HG02973 (cell line): ENCODE measurements at regions not wholly inside any gene's neighbourhood (a gene's known extent, or its start where the extent isn't known, plus 50 kb on each side); places are given as distances from the start of the nearest gene placed in this dataset.
"Not testable (repeated sequence)": the region's sequence is repeated elsewhere in the genome, so short reads cannot be mapped to it uniquely, and the experiment has no call there.

Experiments used
- ATAC-seq: cut with Tn5 transposase; IDR thresholded peaks from one replicate; pipeline ENCODE4 v1.9.1; 2021; ENCODE audit warnings: moderate library complexity; ENCODE audit not compliant: unreplicated experiment

GRCh38 chr5:100641833-100642232 lies 106.7 kb downstream of the FAM174A start:
- no peak for ATAC-seq

GRCh38 chr5:100643473-100643872 lies 108.3 kb downstream of the FAM174A start:
- no peak for ATAC-seq

DNA sequence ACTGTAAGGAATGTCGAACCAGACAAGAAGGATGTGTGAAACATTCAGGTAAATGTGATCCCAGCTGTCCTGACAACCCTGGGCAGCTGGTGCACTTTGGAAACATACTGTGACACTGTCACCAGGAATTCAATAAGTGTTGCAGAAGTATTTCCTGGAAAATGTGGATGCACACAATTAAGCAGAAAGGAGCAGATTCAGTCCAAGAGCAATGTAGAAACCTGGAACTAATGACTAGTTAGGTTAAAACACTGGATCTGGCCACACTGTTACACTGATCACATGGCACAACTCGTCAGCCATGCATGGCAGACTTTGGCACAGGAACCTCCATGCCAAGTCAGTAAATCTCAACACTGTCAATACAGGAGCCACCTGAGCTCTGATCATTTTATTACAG lies 109.0 kb downstream of the FAM174A start:
- ATAC-seq = no peak

GRCh38 chr5:100644776-100645175 lies 109.6 kb downstream of the FAM174A start:
- ATAC-seq = no peak

DNA sequence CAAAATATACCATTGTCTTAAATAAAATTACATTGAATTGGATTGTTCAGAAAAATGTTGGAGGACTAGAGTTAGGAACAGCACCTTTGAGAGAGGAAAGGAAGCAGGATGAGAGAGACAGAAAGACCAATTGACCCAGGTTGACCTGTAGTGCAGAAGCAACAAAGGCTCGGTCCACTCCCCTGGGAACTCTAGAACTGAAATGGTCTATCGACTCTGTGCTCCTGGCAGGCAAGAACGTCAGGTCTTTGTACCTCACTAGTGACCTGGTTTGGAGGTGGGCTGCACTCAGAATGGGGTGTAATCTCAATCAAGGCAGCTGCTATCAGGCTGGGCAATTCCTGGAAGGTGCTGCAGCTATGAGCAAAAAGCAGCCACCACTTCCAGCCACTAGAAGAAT lies 110.8 kb downstream of the FAM174A start:
- ATAC-seq = no peak

DNA sequence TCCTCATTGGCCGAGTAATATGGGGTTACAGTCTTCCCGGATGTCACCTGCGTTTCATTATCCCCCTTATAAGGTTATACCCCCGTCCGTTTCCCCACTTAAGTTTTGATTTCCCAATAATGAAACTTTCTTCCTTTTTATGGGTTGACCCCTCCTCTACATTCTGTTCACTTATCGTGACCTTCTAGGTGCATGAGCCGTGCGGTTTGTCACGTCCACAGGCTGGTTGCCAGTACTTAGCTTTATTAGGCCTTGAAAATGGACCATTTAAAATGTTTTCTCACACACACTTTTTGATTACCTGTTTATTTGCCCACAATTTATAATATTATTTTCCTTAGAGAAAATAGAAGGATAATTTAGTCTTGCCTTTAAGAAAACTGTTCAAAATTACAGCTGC lies 111.5 kb downstream of the FAM174A start:
- ATAC-seq = no peak

GRCh38 chr5:100647461-100648230 lies 112.5 kb downstream of the FAM174A start:
- peak; percentile 57 for ATAC-seq

DNA sequence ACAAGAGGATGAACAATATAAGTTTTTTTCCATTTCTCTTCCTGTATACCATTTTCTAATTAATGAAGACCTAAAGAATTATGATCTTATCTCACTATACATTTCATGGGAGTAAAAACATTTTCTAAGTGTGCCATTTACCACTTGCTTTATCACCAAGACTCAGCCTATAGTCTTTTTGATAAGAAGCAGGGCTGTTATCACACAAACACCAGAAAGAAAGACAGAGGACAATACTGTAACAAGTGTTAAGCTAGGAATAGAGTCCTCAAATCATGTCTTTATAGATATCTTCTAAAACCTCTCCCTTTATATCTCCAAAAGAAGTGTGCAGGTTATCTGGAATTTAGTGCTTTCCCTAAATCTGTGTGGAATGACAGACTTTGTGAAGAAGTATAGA lies 119.7 kb downstream of the FAM174A start:
- ATAC-seq = no peak

- ATAC-seq = not testable (repeated sequence)
Measured at GRCh38 chr5:100656771-100657170, 121.6 kb downstream of the FAM174A start.

- ATAC-seq = no peak
Measured at GRCh38 chr5:100659080-100659795, 124.1 kb downstream of the FAM174A start.

GRCh38 chr5:100664140-100664539 lies 129.0 kb downstream of the FAM174A start:
- ATAC-seq = no peak

- peak; percentile 58 for ATAC-seq
Measured at GRCh38 chr5:100667161-100667630, 132.0 kb downstream of the FAM174A start.

DNA sequence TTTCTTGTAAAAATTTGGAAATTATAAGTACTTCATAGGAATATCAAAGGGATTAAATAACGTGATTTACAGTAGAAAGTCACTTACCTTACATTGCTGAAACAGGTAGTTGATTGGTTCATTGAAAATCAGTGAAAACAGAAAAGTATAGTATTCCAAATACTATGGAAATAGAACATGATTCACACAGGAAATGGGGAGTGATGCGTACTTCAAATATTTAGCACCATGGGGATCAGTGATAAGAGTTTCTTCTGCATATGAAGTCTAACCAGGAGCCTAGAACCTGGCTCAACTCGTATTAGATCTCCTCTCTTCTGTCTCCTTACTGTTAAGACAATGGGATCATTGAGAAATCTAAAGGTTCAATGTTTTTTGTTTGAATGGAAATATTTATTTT lies 133.3 kb downstream of the FAM174A start:
- ATAC-seq = no peak

DNA sequence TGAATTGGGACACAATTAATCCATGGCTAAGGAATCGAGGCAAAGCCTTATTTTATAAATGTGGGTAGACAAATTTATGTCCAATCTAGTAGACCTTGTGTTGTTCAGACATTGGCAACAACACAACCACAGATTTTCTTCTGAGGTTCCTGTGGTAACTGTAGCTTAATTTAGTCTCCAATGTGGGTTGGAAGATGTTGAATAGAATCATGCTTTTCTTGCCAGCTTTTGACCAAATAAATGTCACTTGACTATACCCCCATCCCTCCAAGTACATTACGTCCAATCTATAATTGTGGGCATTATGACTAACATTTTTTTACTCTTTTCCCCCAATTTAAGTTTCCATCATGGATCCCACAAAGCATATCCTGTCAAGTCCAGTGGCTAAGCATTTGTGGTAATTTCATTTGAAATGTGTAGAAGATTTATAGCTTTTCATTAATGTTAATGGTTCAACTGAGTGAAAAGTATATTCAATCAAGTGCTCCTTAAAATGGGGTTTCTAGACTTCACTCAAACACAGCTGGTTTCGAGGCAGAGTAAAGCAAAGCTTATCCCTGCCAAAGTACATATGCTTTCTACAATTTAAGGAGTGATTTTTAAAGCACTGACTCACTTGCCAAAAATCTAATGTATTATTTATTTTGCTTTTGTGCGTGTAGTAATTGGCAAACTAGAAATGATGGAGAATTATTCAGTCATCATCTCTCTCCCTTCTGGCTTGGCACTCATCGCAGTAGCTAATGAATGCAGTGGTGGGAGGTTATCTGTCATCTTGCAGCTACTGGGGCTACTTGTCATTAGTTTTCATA lies 141.8 kb downstream of the FAM174A start:
- ATAC-seq = no peak

GRCh38 chr5:100682625-100683024 lies 147.5 kb downstream of the FAM174A start:
- ATAC-seq = no peak

DNA sequence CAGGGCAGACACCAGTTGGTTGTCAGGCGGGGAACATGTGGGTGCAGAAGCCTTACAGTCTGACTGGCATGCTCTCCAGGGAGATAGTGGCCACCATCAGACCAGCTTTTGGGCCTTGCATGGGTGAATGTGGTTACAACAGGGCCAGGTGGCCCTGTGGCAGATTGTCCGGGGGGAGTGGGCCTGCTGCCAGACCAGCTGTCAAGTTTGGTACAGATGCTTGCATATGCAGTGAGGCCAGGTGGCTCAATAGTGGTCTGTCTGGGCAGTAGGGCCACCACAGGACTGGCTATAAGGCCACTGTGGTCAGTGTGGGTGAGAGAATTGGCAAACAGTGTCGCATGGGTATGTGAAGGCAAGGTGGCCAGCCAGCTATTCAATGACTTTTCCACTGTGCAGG lies 148.7 kb downstream of the FAM174A start:
- ATAC-seq = no peak

DNA sequence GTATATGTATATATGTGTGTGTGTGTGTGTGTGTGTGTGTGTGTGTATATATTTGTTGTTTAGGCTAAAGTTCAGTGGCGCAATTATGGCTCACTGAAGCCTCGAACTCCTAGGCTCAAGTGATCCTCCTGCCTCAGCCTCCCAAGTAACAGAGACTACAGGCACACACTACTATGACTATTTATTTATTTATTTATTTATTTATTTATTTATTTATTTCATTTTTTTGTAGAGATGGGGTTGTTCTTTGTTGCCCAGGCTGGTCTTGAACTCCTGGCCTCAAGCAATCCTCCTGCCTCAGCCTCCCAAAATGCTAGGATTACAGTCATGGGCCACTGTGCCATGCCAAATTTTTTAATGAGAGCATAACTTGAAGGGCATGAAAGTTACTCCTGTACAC lies 149.9 kb downstream of the FAM174A start:
- not testable (repeated sequence) for ATAC-seq

- ATAC-seq = not testable (repeated sequence)
Measured at GRCh38 chr5:100688834-100689233, 153.7 kb downstream of the FAM174A start.

- ATAC-seq = no peak
Measured at GRCh38 chr5:100690036-100690560, 154.9 kb downstream of the FAM174A start.

DNA sequence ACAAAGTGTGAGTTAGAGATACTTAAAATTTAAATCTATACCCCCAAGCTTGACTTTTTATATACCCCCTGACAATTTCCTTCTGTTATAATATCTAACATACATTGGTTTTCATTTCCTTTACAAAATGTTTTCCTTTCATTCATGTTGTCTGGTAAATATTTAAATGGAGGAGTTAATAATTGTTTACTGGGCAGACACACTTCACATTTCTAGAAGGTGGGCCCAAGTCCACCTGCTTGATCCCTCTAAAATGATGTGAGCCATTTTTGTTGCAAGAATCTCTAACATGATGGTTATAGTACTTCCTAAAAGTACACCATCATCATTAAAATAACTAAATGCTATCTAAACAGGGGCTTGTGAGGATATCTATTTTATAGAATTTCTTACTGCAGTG lies 155.9 kb downstream of the FAM174A start:
- no peak for ATAC-seq

DNA sequence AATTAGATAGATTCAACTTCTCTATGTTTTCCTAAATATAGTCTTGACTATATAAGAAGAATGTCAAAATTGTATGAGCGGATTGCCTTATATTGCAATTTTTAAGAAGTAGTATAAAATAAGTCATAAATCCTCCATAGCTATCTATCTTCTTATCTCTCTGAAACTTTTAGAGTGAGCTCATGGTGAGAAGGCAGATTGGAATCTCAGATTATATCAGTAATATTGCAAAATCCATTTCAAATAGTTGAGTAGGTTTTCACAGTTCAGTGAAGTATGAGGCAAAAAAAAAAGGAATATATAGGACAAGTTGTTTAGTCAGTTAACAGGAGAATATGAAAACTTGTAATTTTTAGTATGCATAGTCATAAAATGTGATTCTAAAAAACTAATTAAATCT lies 156.4 kb downstream of the FAM174A start:
- no peak for ATAC-seq
